ENCODE measurements at regions not wholly inside any gene's neighbourhood (a gene's known extent, or its start where the extent isn't known, plus 50 kb on each side); places are given as distances from the start of the nearest gene placed in this dataset.

DNA sequence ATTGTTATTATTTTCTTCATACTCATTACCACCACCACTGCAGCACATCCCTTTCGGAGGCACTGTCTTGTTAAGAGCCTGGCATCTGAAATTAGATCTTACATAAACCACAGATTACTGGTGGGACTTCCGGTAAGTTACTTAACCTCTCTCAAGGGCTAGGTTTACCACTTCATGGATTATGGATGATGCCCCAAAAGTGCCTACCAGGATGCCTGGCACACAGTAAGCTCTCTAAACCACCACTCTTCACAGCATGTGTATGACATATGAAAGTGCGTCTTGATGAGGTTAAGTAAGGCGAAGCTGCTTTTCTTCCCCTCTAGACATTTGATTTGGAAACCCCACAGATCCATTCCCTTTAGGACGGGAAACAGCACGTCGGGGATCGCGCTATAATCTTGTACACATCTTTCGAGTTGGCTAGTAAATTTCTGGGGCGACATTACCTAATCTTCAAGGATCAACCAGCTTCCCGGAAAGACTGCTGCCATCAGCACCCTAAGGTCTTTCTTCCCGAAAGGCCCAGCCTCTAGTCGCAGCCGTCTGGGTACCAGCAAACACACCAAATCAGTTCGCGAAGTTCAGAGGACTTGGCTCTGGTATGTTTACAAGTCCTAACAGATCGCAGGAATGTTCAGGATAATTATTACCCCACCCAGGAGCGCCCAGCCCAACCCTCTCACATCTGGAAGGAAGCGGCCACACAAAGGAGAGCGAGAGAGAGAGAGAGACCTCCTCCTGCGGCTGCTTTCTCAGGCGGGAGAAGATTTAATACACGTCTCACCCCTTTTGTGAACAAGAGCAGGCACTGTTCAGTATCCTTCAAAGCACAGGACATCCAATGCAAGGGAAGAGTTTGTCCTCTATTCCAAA, 155.1 kb upstream of the FRMD4B start:
- Histone ChIP-seq H3K4me3 (no peak overlapping the region), H4K20me1 (ENCODE audit: control insufficient read depth, insufficient read depth) (no peaks in the 10 kb centered on the region), H3K4me1 (ENCODE audit: control insufficient read depth, insufficient read depth, low read length) (no peaks in the 10 kb centered on the region), H3K36me3 (ENCODE audit: control insufficient read depth in 2 of 2, insufficient read depth in 2 of 2, low read length in 1 of 2) (no peaks in the 10 kb centered on the region), H3K79me2 (ENCODE audit: control insufficient read depth, insufficient read depth, low read length) (no peaks in the 10 kb centered on the region), H3K27me3 (replicated peaks in 1 of 2; ENCODE audit: control insufficient read depth in 2 of 2, insufficient read depth in 2 of 2, low read length in 1 of 2) (peaks cover 0 to 5% of the 10 kb centered on the region in 2 experiments; a peak in 3 of 4 replicates), H3K9ac (ENCODE audit: control insufficient read depth, insufficient read depth, low read length) (no peak overlapping the region), H3K9me3 (replicated peaks; ENCODE audit: control insufficient read depth, insufficient read depth, low read length) (no peaks in the 10 kb centered on the region), H3K27ac (ENCODE audit: control insufficient read depth, insufficient read depth) (no peak overlapping the region), H3K4me2 (ENCODE audit: control insufficient read depth, insufficient read depth) (no peak overlapping the region), H2AFZ (ENCODE audit: control insufficient read depth, low read depth, low read length) (no peak overlapping the region)
- intact Hi-C loops (cut with micrococcal nuclease; ENCODE audit: unreplicated experiment) = no loop called here
- ChIA-PET CTCF (no interaction called here), SMC1A (ENCODE audit: uncharacterized antibody, unreplicated experiment) (interaction anchor here (0.9 kb wide), 1 partner anchor 21 kb away, joined by 3 read pairs; no protein-coding TSS in a partner anchor), POLR2A (no interaction called here), RAD21 (ENCODE audit: unreplicated experiment) (no interaction called here)
- no peak for DNase-seq (ENCODE audit: low read depth, low spot score)
- ATAC-seq = no peak
- TF ChIP-seq, protein P1, sequence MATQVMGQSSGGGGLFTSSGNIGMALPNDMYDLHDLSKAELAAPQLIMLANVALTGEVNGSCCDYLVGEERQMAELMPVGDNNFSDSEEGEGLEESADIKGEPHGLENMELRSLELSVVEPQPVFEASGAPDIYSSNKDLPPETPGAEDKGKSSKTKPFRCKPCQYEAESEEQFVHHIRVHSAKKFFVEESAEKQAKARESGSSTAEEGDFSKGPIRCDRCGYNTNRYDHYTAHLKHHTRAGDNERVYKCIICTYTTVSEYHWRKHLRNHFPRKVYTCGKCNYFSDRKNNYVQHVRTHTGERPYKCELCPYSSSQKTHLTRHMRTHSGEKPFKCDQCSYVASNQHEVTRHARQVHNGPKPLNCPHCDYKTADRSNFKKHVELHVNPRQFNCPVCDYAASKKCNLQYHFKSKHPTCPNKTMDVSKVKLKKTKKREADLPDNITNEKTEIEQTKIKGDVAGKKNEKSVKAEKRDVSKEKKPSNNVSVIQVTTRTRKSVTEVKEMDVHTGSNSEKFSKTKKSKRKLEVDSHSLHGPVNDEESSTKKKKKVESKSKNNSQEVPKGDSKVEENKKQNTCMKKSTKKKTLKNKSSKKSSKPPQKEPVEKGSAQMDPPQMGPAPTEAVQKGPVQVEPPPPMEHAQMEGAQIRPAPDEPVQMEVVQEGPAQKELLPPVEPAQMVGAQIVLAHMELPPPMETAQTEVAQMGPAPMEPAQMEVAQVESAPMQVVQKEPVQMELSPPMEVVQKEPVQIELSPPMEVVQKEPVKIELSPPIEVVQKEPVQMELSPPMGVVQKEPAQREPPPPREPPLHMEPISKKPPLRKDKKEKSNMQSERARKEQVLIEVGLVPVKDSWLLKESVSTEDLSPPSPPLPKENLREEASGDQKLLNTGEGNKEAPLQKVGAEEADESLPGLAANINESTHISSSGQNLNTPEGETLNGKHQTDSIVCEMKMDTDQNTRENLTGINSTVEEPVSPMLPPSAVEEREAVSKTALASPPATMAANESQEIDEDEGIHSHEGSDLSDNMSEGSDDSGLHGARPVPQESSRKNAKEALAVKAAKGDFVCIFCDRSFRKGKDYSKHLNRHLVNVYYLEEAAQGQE (IDR thresholded peaks at IDR 0.05; ENCODE audit: low read depth, low read length) = no peak
- TF ChIP-seq HDAC6 (IDR thresholded peaks at IDR 0.05; ENCODE audit: unreplicated experiment) (no peak), IKZF1 (conservative IDR thresholded peaks at IDR 0.05) (no peak), RB1 (IDR thresholded peaks at IDR 0.05; ENCODE audit: borderline replicate concordance) (no peak), NR2C2 (IDR thresholded peaks at IDR 0.05; ENCODE audit: borderline replicate concordance, control insufficient read depth, insufficient read length, low read depth) (no peak), TBL1XR1 (IDR thresholded peaks at IDR 0.05; ENCODE audit: low read depth, low read length) (no peak)
- in situ Hi-C loops (cut with MboI) = no loop called here
- no TSS peak for BruUV-seq (replicated peaks)
- no peak for FAIRE-seq
- 28% methylated on average over 24 of the region's 24 CpGs for WGBS (ENCODE audit: insufficient coverage, insufficient replicate concordance, low lambda C conversion rate, missing lambda C conversion rate)
